ENCODE measurements at regions not wholly inside any gene's neighbourhood (a gene's known extent, or its start where the extent isn't known, plus 50 kb on each side); places are given as distances from the start of the nearest gene placed in this dataset.

DNA sequence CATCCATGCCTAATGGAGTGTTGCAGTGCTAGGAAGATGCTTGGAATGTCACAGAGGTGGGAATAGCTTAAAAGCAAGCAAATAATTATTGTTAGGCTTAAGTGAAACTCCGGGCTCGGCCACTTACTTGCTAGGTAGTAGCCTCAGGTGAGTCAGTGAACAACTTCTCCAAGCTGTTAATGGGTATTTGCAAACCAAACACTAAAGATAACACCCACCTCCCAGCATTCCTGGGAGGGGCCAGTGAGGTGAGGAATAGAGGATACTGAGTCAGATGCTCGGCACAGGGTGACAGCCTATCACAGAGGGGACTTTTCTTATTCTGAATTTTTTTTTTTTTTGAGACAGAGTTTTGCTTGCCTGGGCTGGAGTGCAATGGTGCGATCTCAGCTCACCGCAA lies 151.2 kb upstream of the RFLNA start:
- Histone ChIP-seq H3K4me3 (ENCODE audit: low read depth, low read length, poor library complexity, severe bottlenecking) (no peak overlapping the region), H3K4me2 (ENCODE audit: low read length) (no peak overlapping the region), H3F3A (ENCODE audit: insufficient read depth, low read length) (no peaks in the 10 kb centered on the region), H3K4me1 (ENCODE audit: insufficient read depth, low read length, severe bottlenecking) (no peaks in the 10 kb centered on the region), H3K79me2 (ENCODE audit: insufficient read depth, low read length) (no peaks in the 10 kb centered on the region), H3K9ac (ENCODE audit: low read length) (no peak overlapping the region), H3K36me3 (ENCODE audit: insufficient read depth, low read length) (no peaks in the 10 kb centered on the region; the same call in 1 of the 2 replicates), H3K27me3 (ENCODE audit: insufficient read depth, low read length) (peaks cover 4% of the 10 kb centered on the region; the same call in 1 of the 2 replicates), H3K9me2 (ENCODE audit: low read depth, low read length) (no peaks in the 10 kb centered on the region), H3K27ac (ENCODE audit: low read depth, low read length, poor library complexity, severe bottlenecking) (no peak overlapping the region), H3K9me3 (ENCODE audit: low read length) (peaks cover 6% of the 10 kb centered on the region), H2AFZ (ENCODE audit: low read length) (no peak overlapping the region), H4K20me1 (ENCODE audit: insufficient read depth, low read length) (no peaks in the 10 kb centered on the region)
- TF ChIP-seq EZH2 (IDR thresholded peaks at IDR 0.05; ENCODE audit: borderline replicate concordance, low read length) = no peak
- TF ChIP-seq, protein P1, sequence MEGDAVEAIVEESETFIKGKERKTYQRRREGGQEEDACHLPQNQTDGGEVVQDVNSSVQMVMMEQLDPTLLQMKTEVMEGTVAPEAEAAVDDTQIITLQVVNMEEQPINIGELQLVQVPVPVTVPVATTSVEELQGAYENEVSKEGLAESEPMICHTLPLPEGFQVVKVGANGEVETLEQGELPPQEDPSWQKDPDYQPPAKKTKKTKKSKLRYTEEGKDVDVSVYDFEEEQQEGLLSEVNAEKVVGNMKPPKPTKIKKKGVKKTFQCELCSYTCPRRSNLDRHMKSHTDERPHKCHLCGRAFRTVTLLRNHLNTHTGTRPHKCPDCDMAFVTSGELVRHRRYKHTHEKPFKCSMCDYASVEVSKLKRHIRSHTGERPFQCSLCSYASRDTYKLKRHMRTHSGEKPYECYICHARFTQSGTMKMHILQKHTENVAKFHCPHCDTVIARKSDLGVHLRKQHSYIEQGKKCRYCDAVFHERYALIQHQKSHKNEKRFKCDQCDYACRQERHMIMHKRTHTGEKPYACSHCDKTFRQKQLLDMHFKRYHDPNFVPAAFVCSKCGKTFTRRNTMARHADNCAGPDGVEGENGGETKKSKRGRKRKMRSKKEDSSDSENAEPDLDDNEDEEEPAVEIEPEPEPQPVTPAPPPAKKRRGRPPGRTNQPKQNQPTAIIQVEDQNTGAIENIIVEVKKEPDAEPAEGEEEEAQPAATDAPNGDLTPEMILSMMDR (IDR thresholded peaks at IDR 0.05; ENCODE audit: low read length) = no peak

DNA sequence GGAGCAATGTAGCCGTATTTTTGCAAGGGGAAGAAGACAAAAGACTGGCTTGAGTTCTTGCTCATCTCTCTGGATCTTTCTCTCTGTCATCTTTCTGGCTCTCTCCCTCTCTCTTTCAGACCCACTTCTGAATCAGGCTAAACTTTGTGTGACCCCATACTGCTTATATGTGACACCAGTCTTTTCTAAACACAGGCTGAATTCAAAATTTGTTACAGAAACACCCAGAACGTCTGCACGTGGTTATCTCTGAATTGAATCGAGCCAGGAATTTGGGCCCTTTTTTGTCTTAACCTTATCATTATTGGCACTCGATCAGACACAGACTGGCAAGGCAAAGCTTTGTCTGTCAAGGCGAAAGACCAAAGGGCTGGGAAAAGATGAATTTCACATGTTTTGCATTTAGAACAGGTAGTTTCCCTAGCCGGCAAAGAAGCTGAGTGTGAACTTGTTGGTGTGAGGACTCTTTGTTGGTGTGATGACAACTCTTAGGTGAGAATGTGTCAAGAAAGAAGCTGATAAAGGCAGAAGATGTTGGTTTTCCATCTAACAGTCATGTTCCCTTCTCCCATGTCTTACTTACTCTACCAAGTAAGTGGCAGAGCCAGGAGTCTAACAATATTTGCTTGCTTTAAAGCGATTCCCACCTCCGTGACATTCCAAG lies 150.2 kb upstream of the RFLNA start:
- H3F3A ChIP-seq (ENCODE audit: insufficient read depth, low read length) = no peaks in the 10 kb centered on the region
- no peak overlapping the region for H3K4me3 ChIP-seq (ENCODE audit: low read depth, low read length, poor library complexity, severe bottlenecking)
- no peaks in the 10 kb centered on the region for H3K79me2 ChIP-seq (ENCODE audit: insufficient read depth, low read length)
- TF ChIP-seq, protein P1 (IDR thresholded peaks at IDR 0.05; ENCODE audit: low read length) = no peak
- TF ChIP-seq EZH2 (IDR thresholded peaks at IDR 0.05; ENCODE audit: borderline replicate concordance, low read length) = no peak
- H3K36me3 ChIP-seq (ENCODE audit: insufficient read depth, low read length) = no peaks in the 10 kb centered on the region; the same call in 1 of the 2 replicates
- H3K9me3 ChIP-seq (ENCODE audit: low read length) = peaks cover 6% of the 10 kb centered on the region
- no peak overlapping the region for H3K4me2 ChIP-seq (ENCODE audit: low read length)
- H3K9me2 ChIP-seq (ENCODE audit: low read depth, low read length) = no peaks in the 10 kb centered on the region
- H3K9ac ChIP-seq (ENCODE audit: low read length) = no peak overlapping the region
- H3K27me3 ChIP-seq (ENCODE audit: insufficient read depth, low read length) = peaks cover 4% of the 10 kb centered on the region; the same call in 1 of the 2 replicates
- H4K20me1 ChIP-seq (ENCODE audit: insufficient read depth, low read length) = no peaks in the 10 kb centered on the region
- H3K27ac ChIP-seq (ENCODE audit: low read depth, low read length, poor library complexity, severe bottlenecking) = no peak overlapping the region
- H3K4me1 ChIP-seq (ENCODE audit: insufficient read depth, low read length, severe bottlenecking) = no peaks in the 10 kb centered on the region
- no peak overlapping the region for H2AFZ ChIP-seq (ENCODE audit: low read length)

DNA sequence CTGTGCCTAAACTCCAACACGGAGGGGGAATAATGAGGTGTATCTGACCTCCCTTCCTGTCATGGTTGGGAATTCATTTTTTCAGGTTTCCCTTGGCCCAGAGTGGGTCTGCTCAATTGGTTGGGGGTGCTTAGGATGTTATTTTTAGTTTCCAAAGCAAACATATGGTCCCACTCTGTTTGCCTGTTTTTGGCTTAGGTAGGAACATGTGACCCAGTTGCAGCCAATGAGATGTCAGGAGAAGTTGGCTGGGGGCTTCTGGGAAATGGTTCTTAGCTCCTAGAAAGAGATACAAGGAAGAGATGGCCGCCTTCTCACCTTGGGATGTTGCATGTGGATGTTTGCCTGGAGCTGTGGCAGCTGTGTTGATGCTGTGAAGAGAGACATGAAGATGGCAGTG lies 147.9 kb upstream of the RFLNA start:
- peaks cover 4% of the 10 kb centered on the region; the same call in 1 of the 2 replicates for H3K27me3 ChIP-seq (ENCODE audit: insufficient read depth, low read length)
- H4K20me1 ChIP-seq (ENCODE audit: insufficient read depth, low read length) = no peaks in the 10 kb centered on the region
- no peak overlapping the region for H3K4me3 ChIP-seq (ENCODE audit: low read depth, low read length, poor library complexity, severe bottlenecking)
- H3K4me1 ChIP-seq (ENCODE audit: insufficient read depth, low read length, severe bottlenecking) = no peaks in the 10 kb centered on the region
- H3K79me2 ChIP-seq (ENCODE audit: insufficient read depth, low read length) = no peaks in the 10 kb centered on the region
- no peak for TF ChIP-seq EZH2 (IDR thresholded peaks at IDR 0.05; ENCODE audit: borderline replicate concordance, low read length)
- TF ChIP-seq, protein P1 (IDR thresholded peaks at IDR 0.05; ENCODE audit: low read length) = no peak
- peaks cover 6% of the 10 kb centered on the region for H3K9me3 ChIP-seq (ENCODE audit: low read length)
- H3F3A ChIP-seq (ENCODE audit: insufficient read depth, low read length) = no peaks in the 10 kb centered on the region
- H2AFZ ChIP-seq (ENCODE audit: low read length) = no peak overlapping the region
- H3K4me2 ChIP-seq (ENCODE audit: low read length) = no peak overlapping the region
- no peaks in the 10 kb centered on the region for H3K9me2 ChIP-seq (ENCODE audit: low read depth, low read length)
- H3K9ac ChIP-seq (ENCODE audit: low read length) = no peak overlapping the region
- no peaks in the 10 kb centered on the region; the same call in 1 of the 2 replicates for H3K36me3 ChIP-seq (ENCODE audit: insufficient read depth, low read length)
- H3K27ac ChIP-seq (ENCODE audit: low read depth, low read length, poor library complexity, severe bottlenecking) = no peak overlapping the region
